Left lung (tissue), 4 donors: ENCODE measurements at regions not wholly inside any gene's neighbourhood (a gene's known extent, or its start where the extent isn't known, plus 50 kb on each side); places are given as distances from the start of the nearest gene placed in this dataset.

Experiments used
- ATAC-seq: fragments of 200-7000 bp; cut with Tn5 transposase; one replicate; pipeline ENCODE4 v1.9.1; 2020; ENCODE audit warnings: moderate library complexity
- DNase-seq, 4 donors: peaks; one replicate each; pipeline ENCODE4 v3.0.0-alpha.2; 2013 to 2020
- H3K27ac ChIP-seq, 2 donors: fragments of 200-600 bp; sonication (generic) in 1 of 2; one replicate each; pipeline versions ENCODE4 v1.5.0 to v1.8.0; 2020 to 2021
- H3K27me3 ChIP-seq, 2 donors: fragments of 200-600 bp; sonication (generic) in 1 of 2; one replicate each; pipeline versions ENCODE4 v1.5.0 to v1.8.0; 2020 to 2021
- H3K36me3 ChIP-seq, 2 donors: fragments of 200-600 bp; sonication (generic) in 1 of 2; one replicate each; pipeline versions ENCODE4 v1.5.0 to v1.8.0; 2020 to 2021
- H3K4me1 ChIP-seq, 2 donors: fragments of 200-600 bp; one replicate each; pipeline ENCODE4 v1.8.0; 2021
- H3K4me3 ChIP-seq, 2 donors: fragments of 200-600 bp; sonication (generic) in 1 of 2; one replicate each; pipeline versions ENCODE4 v1.5.0 to v1.8.0; 2020 to 2021; ENCODE audit warnings: mild to moderate bottlenecking in 1 of 2
- H3K9me3 ChIP-seq, 2 donors: fragments of 200-600 bp; sonication (generic) in 1 of 2; one replicate each; pipeline versions ENCODE4 v1.5.0 to v1.8.0; 2020 to 2021
- CTCF ChIP-seq, 2 donors: fragments of 200-600 bp; sonication (generic) in 1 of 2; IDR thresholded peaks; one replicate each; pipeline versions ENCODE4 v1.5.0 to v1.8.0; 2021; ENCODE audit warnings: antibody characterized with exemption in 2 of 2
- intact Hi-C, 2 donors: fragments of 100-400 bp; cut with DNase I; formaldehyde crosslinking; loops; one replicate each; pipeline versions ENCODE4 v1.11.2 to v1.14.2; 2022
- donor health status: DM: no; HTN: yes; CAD: no.
- donor health status: DM: no; HTN: no; CAD: no.

- TF ChIP-seq CTCF (IDR thresholded peaks at IDR 0.05) = no peak
- Histone ChIP-seq H3K36me3 (no peaks in the 10 kb centered on the region), H3K27me3 (no peaks in the 10 kb centered on the region), H3K27ac (no peak overlapping the region), H3K4me3 (no peak overlapping the region), H3K9me3 (no peaks in the 10 kb centered on the region), H3K4me1 (no peaks in the 10 kb centered on the region)
- no peak for ATAC-seq
- DNase-seq = no peak
- intact Hi-C loops = no loop called here
Observed at GRCh38 chr13:69306766-69307165, 800.9 kb upstream of the ATXN8OS start.

- no peak for DNase-seq
- H3K4me1 ChIP-seq = no peaks in the 10 kb centered on the region
- no peaks in the 10 kb centered on the region for H3K27me3 ChIP-seq
- H3K36me3 ChIP-seq = no peaks in the 10 kb centered on the region
- intact Hi-C loops = no loop called here
- H3K27ac ChIP-seq = no peak overlapping the region
- ATAC-seq = no peak
- no peak for TF ChIP-seq CTCF (IDR thresholded peaks at IDR 0.05)
- no peak overlapping the region for H3K4me3 ChIP-seq
- no peaks in the 10 kb centered on the region for H3K9me3 ChIP-seq
Observed at GRCh38 chr13:69300131-69300530, 807.5 kb upstream of the ATXN8OS start.

GRCh38 chr13:69296130-69296529 lies 811.5 kb upstream of the ATXN8OS start:
- no peak overlapping the region for H3K27ac ChIP-seq
- no peak for TF ChIP-seq CTCF (IDR thresholded peaks at IDR 0.05)
- H3K36me3 ChIP-seq = no peaks in the 10 kb centered on the region
- H3K4me3 ChIP-seq = no peak overlapping the region
- H3K4me1 ChIP-seq = no peaks in the 10 kb centered on the region
- ATAC-seq = no peak
- no peaks in the 10 kb centered on the region for H3K9me3 ChIP-seq
- intact Hi-C loops = no loop called here
- no peaks in the 10 kb centered on the region for H3K27me3 ChIP-seq
- DNase-seq = no peak

GRCh38 chr13:69292789-69293425 lies 814.7 kb upstream of the ATXN8OS start:
- Histone ChIP-seq H3K4me1 (no peaks in the 10 kb centered on the region), H3K9me3 (no peaks in the 10 kb centered on the region), H3K27ac (no peak overlapping the region), H3K36me3 (no peaks in the 10 kb centered on the region), H3K4me3 (no peak overlapping the region), H3K27me3 (no peaks in the 10 kb centered on the region)
- no peak for DNase-seq
- no peak for ATAC-seq
- intact Hi-C loops = no loop called here
- TF ChIP-seq CTCF (IDR thresholded peaks at IDR 0.05) = no peak

GRCh38 chr13:69291292-69291906 lies 816.2 kb upstream of the ATXN8OS start:
- Histone ChIP-seq H3K36me3 (no peaks in the 10 kb centered on the region), H3K9me3 (no peaks in the 10 kb centered on the region), H3K27ac (no peak overlapping the region), H3K27me3 (no peaks in the 10 kb centered on the region), H3K4me3 (no peak overlapping the region), H3K4me1 (no peaks in the 10 kb centered on the region)
- ATAC-seq (no peak), DNase-seq (no peak)
- TF ChIP-seq CTCF (IDR thresholded peaks at IDR 0.05) = no peak
- intact Hi-C loops = no loop called here
